OCI-LY7 (cell line): ENCODE measurements at regions not wholly inside any gene's neighbourhood (a gene's known extent, or its start where the extent isn't known, plus 50 kb on each side); places are given as distances from the start of the nearest gene placed in this dataset.

Source experiments
- BruUV-seq: library from RNA; stranded (reverse); fragments of 400-500 nt; replicated peaks from 2 replicates; lab custom pipeline; 2021; lab: Mats Ljungman, UMichigan
- CTCF ChIA-PET: fragments of 300-600 bp; sonication (Branson Sonifier 250); formaldehyde crosslinking; loops from one replicate; lab custom pipeline; 2022; ENCODE audit warnings: antibody characterized with exemption; ENCODE audit not compliant: unreplicated experiment; lab: Charles Lee
- POLR2A ChIA-PET: fragments of 300-600 bp; sonication (Branson Sonifier 250); formaldehyde crosslinking; loops from one replicate; lab custom pipeline; 2022; ENCODE audit warnings: antibody characterized with exemption; lab: Charles Lee
- DNase-seq: peaks from one replicate; pipeline ENCODE4 v3.0.0-alpha.2; 2015; ENCODE audit warnings: low spot score
- H2AFZ ChIP-seq: fragments of 200-600 bp; sonication (generic), shearing (Covaris generic); 2 replicates; pipeline ENCODE4 v1.6.1; 2014; ENCODE audit warnings: mild to moderate bottlenecking, antibody characterized with exemption, low read length, moderate library complexity
- H3K27ac ChIP-seq: fragments of 200-600 bp; sonication (generic); 2 replicates; pipeline ENCODE4 v1.5.1; 2014; ENCODE audit warnings: mixed run types, low read depth, mild to moderate bottlenecking, moderate library complexity, low read length, inconsistent platforms; ENCODE audit not compliant: poor library complexity, severe bottlenecking
- H3K36me3 ChIP-seq: fragments of 200-600 bp; sonication (generic); 2 replicates; pipeline ENCODE4 v1.6.1; 2014; ENCODE audit warnings: mild to moderate bottlenecking, antibody characterized with exemption, low read length, moderate library complexity, mixed read lengths; ENCODE audit not compliant: insufficient read depth
- H3K4me1 ChIP-seq: fragments of 200-600 bp; sonication (generic); 2 replicates; pipeline ENCODE4 v1.5.1; 2014; ENCODE audit warnings: mild to moderate bottlenecking, low read length; ENCODE audit not compliant: insufficient read depth, poor library complexity, severe bottlenecking
- H3K4me2 ChIP-seq: fragments of 200-600 bp; sonication (generic); 2 replicates; pipeline ENCODE4 v1.6.1; 2014; ENCODE audit warnings: mild to moderate bottlenecking, low read length
- H3K4me3 ChIP-seq: fragments of 200-600 bp; sonication (generic); 2 replicates; pipeline ENCODE4 v1.5.1; 2014; ENCODE audit warnings: mild to moderate bottlenecking, low read depth, low read length; ENCODE audit not compliant: poor library complexity, severe bottlenecking
- H3K79me2 ChIP-seq: fragments of 200-600 bp; sonication (generic); 2 replicates; pipeline ENCODE4 v1.6.1; 2016; ENCODE audit warnings: low read depth, mild to moderate bottlenecking, low read length, moderate library complexity, mixed read lengths; ENCODE audit not compliant: insufficient read depth
- H3K9me2 ChIP-seq: fragments of 200-600 bp; sonication (generic); 2 replicates; pipeline ENCODE4 v1.6.1; 2016; ENCODE audit warnings: mild to moderate bottlenecking, low read length, mixed read lengths; ENCODE audit not compliant: insufficient read depth
- H3K9me3 ChIP-seq: fragments of 200-600 bp; sonication (generic); 2 replicates; pipeline ENCODE4 v1.6.1; 2014; ENCODE audit warnings: mild to moderate bottlenecking, mixed run types, low read length, mixed read lengths
- H4K20me1 ChIP-seq: fragments of 200-600 bp; sonication (generic); 2 replicates; pipeline ENCODE4 v1.6.1; 2014; ENCODE audit warnings: mild to moderate bottlenecking, antibody characterized with exemption, low read length, moderate library complexity, mixed read lengths; ENCODE audit not compliant: insufficient read depth
- EZH2phosphoT487 ChIP-seq: fragments of 200-600 bp; sonication (generic); IDR thresholded peaks from 2 replicates; pipeline ENCODE4 v1.6.1; 2018; ENCODE audit warnings: low read depth, borderline replicate concordance, mild to moderate bottlenecking, mixed run types, antibody characterized with exemption, low read length, moderate library complexity, mixed read lengths
- intact Hi-C: fragments of 100-400 bp; cut with micrococcal nuclease; formaldehyde crosslinking; loops from one replicate; pipeline ENCODE4 v1.10.0; 2022; ENCODE audit not compliant: unreplicated experiment
- TF ChIP-seq, protein P1 (sequence below): fragments of 200-600 bp; sonication (generic); conservative IDR thresholded peaks from 2 replicates; pipeline ENCODE4 v1.5.1; 2014; ENCODE audit warnings: mild to moderate bottlenecking, antibody characterized with exemption, low read length, moderate library complexity, mixed read lengths

DNA sequence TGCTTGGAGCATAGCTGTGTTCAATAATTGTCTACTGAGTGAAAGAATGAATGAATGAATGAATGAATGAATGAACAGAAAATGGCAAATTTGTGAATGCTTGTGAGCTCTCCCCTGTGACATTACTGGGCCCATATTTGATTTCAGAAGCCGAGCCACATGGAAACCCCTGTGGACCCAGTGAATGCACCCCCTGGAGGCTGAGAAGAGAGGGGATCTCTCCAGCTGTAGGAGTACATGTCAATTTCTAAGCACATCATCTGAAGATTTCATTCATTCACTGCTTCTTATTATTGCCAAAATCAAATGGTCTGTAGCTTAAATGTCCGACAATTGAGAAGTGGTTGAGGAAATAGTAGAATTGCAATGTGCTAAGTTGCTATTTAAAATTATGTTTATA, 58.3 kb upstream of the DOCK1 start:
- H3K9me3 ChIP-seq: no peaks in the 10 kb centered on the region
- intact Hi-C loops: no loop called here
- no TSS peak for BruUV-seq
- no peaks in the 10 kb centered on the region for H4K20me1 ChIP-seq
- H3K9me2 ChIP-seq: no peaks in the 10 kb centered on the region
- no peak for DNase-seq
- H3K4me1 ChIP-seq: no peaks in the 10 kb centered on the region
- H2AFZ ChIP-seq: no peak overlapping the region
- CTCF ChIA-PET: no interaction called here
- TF ChIP-seq, protein P1, sequence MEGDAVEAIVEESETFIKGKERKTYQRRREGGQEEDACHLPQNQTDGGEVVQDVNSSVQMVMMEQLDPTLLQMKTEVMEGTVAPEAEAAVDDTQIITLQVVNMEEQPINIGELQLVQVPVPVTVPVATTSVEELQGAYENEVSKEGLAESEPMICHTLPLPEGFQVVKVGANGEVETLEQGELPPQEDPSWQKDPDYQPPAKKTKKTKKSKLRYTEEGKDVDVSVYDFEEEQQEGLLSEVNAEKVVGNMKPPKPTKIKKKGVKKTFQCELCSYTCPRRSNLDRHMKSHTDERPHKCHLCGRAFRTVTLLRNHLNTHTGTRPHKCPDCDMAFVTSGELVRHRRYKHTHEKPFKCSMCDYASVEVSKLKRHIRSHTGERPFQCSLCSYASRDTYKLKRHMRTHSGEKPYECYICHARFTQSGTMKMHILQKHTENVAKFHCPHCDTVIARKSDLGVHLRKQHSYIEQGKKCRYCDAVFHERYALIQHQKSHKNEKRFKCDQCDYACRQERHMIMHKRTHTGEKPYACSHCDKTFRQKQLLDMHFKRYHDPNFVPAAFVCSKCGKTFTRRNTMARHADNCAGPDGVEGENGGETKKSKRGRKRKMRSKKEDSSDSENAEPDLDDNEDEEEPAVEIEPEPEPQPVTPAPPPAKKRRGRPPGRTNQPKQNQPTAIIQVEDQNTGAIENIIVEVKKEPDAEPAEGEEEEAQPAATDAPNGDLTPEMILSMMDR: no peak
- TF ChIP-seq EZH2phosphoT487: no peak
- POLR2A ChIA-PET: no interaction called here
- H3K79me2 ChIP-seq: no peaks in the 10 kb centered on the region
- no peak overlapping the region for H3K4me3 ChIP-seq
- H3K4me2 ChIP-seq: no peak overlapping the region
- H3K27ac ChIP-seq: no peak overlapping the region
- no peaks in the 10 kb centered on the region for H3K36me3 ChIP-seq

- CTCF ChIA-PET: no interaction called here
- no TSS peak for BruUV-seq
- no peaks in the 10 kb centered on the region for H4K20me1 ChIP-seq
These were observed 57.6 kb upstream of the DOCK1 start for GRCh38 chr10:126847666-126848065.

DNA sequence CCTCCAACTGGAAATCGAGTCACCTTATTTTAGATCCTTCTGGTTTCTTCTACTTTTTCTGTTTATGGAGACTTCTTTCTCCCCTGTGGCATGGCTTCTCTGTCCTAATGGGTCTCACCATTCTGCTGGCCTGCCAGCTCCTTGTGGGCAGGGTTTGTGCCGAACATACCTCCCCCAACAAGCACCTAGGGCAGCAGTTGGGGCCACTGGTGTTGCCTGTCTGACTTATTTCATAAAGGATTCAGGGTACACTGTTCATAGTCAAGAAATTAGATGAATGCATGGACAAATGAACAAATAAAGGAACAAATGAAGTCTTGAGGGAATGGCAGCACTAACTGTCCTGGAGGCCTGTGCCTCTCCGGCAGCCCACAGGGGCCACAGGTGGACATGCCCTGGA, 55.6 kb upstream of the DOCK1 start:
- no TSS peak for BruUV-seq
- H3K4me3 ChIP-seq: no peak overlapping the region
- DNase-seq: no peak
- ChIA-PET CTCF (no interaction called here), POLR2A (no interaction called here)
- H3K4me2 ChIP-seq: no peak overlapping the region
- no peaks in the 10 kb centered on the region for H3K9me2 ChIP-seq
- H3K9me3 ChIP-seq: no peaks in the 10 kb centered on the region
- H3K79me2 ChIP-seq: no peaks in the 10 kb centered on the region
- no peaks in the 10 kb centered on the region for H3K4me1 ChIP-seq
- no peaks in the 10 kb centered on the region for H3K36me3 ChIP-seq
- no peak overlapping the region for H3K27ac ChIP-seq
- no peak overlapping the region for H2AFZ ChIP-seq
- intact Hi-C loops: no loop called here
- no peaks in the 10 kb centered on the region for H4K20me1 ChIP-seq
- TF ChIP-seq EZH2phosphoT487: no peak
- TF ChIP-seq, protein P1: no peak

More at GRCh38 chr10:126847666-126848065, 57.6 kb upstream of the DOCK1 start:
- no peak for TF ChIP-seq EZH2phosphoT487
- intact Hi-C loops: no loop called here
- Histone ChIP-seq H3K27ac (no peak overlapping the region), H3K79me2 (no peaks in the 10 kb centered on the region), H3K36me3 (no peaks in the 10 kb centered on the region), H3K4me2 (no peak overlapping the region), H3K9me3 (no peaks in the 10 kb centered on the region), H3K4me1 (no peaks in the 10 kb centered on the region), H3K4me3 (no peak overlapping the region), H3K9me2 (no peaks in the 10 kb centered on the region), H2AFZ (no peak overlapping the region)
- DNase-seq: no peak
- POLR2A ChIA-PET: no interaction called here
